ENCODE measurements at regions not wholly inside any gene's neighbourhood (a gene's known extent, or its start where the extent isn't known, plus 50 kb on each side); places are given as distances from the start of the nearest gene placed in this dataset.
"Not testable (repeated sequence)": the region's sequence is repeated elsewhere in the genome, so short reads cannot be mapped to it uniquely, and the experiment has no call there.

GRCh38 chr13:50526661-50527071, 316.8 kb downstream of the DLEU7 start:
- no peak for DNase-seq (ENCODE audit: low read depth, low spot score)

GRCh38 chr13:50527188-50527587, 316.3 kb downstream of the DLEU7 start:
- DNase-seq (ENCODE audit: low read depth, low spot score) = no peak

- no peak for DNase-seq (ENCODE audit: low read depth, low spot score)
These were observed 315.6 kb downstream of the DLEU7 start for GRCh38 chr13:50527612-50528509.

GRCh38 chr13:50529154-50529882, 314.2 kb downstream of the DLEU7 start:
- peak; percentile 83 for DNase-seq (ENCODE audit: low read depth, low spot score)

- no peak for DNase-seq (ENCODE audit: low read depth, low spot score)
These were observed 311.3 kb downstream of the DLEU7 start for GRCh38 chr13:50531917-50532899.

GRCh38 chr13:50535050-50535449, 308.4 kb downstream of the DLEU7 start:
- no peak for DNase-seq (ENCODE audit: low read depth, low spot score)

- DNase-seq (ENCODE audit: low read depth, low spot score) = no peak
These were observed 306.5 kb downstream of the DLEU7 start for GRCh38 chr13:50537029-50537428.

GRCh38 chr13:50539791-50540530, 303.5 kb downstream of the DLEU7 start:
- DNase-seq (ENCODE audit: low read depth, low spot score) = no peak

- no peak for DNase-seq (ENCODE audit: low read depth, low spot score)
These were observed 300.4 kb downstream of the DLEU7 start for GRCh38 chr13:50543141-50543540.

- DNase-seq (ENCODE audit: low read depth, low spot score) = peak; percentile 68
These were observed 299.7 kb downstream of the DLEU7 start for GRCh38 chr13:50543782-50544181.

- no peak for DNase-seq (ENCODE audit: low read depth, low spot score)
These were observed 299.3 kb downstream of the DLEU7 start for GRCh38 chr13:50544211-50544610.

- DNase-seq (ENCODE audit: low read depth, low spot score) = not testable (repeated sequence)
These were observed 296.3 kb downstream of the DLEU7 start for GRCh38 chr13:50547175-50547574.

- no peak for DNase-seq (ENCODE audit: low read depth, low spot score)
These were observed 294.9 kb downstream of the DLEU7 start for GRCh38 chr13:50548586-50548985.

GRCh38 chr13:50549221-50549942, 294.1 kb downstream of the DLEU7 start:
- peak; percentile 56 for DNase-seq (ENCODE audit: low read depth, low spot score)

GRCh38 chr13:50550151-50550550, 293.3 kb downstream of the DLEU7 start:
- DNase-seq (ENCODE audit: low read depth, low spot score) = no peak

- DNase-seq (ENCODE audit: low read depth, low spot score) = no peak
These were observed 291.0 kb downstream of the DLEU7 start for GRCh38 chr13:50552424-50552966.

- no peak for DNase-seq (ENCODE audit: low read depth, low spot score)
These were observed 281.8 kb downstream of the DLEU7 start for GRCh38 chr13:50561739-50562138.

- no peak for DNase-seq (ENCODE audit: low read depth, low spot score)
These were observed 276.8 kb downstream of the DLEU7 start for GRCh38 chr13:50566646-50567045.

- DNase-seq (ENCODE audit: low read depth, low spot score) = no peak
These were observed 271.4 kb downstream of the DLEU7 start for GRCh38 chr13:50572129-50572528.

GRCh38 chr13:50573066-50573465, 270.4 kb downstream of the DLEU7 start:
- DNase-seq (ENCODE audit: low read depth, low spot score) = no peak

Measured in brain pericyte (primary cell).